NCI-H82 treated with DMSO at 0.1 percent for 48 hours (cell line): ENCODE measurements at regions not wholly inside any gene's neighbourhood (a gene's known extent, or its start where the extent isn't known, plus 50 kb on each side); places are given as distances from the start of the nearest gene placed in this dataset.
"Not testable (repeated sequence)": the region's sequence is repeated elsewhere in the genome, so short reads cannot be mapped to it uniquely, and the experiment has no call there.

Experiments used
- DNase-seq: peaks from one replicate; lab custom pipeline; 2025; ENCODE audit not compliant: unreplicated experiment; lab: John Stamatoyannopoulos, UW

DNA sequence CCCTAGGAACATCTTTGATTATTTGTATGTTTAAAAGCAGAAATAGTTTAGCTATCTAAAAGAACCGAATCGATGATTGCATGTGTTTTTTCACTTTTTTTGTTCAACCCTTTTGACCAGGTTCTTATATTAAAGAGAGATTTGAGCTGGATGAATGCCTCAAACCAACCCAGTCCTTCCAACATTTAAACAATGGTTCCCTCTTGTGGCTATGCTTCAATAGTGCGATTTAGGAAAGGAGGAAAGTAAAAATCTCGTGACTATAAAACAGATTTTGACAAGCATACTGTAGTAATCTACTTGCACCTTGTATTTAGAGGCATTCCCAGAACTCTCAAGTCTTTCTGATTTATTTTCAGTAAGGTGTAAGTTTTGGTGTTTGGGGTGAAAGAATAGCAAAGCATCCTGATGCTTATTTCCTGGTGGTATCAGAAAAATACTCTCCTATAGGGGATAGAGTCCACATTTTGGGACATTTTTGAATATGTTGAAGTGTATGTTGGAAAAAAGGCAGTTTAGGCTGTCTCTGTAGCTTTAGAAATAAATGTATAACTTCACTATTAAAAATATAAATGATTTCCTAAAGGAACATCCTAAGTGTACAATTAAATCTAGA is 159.6 kb upstream of the KCNH8 start:
- DNase-seq = peak; percentile 13

DNA sequence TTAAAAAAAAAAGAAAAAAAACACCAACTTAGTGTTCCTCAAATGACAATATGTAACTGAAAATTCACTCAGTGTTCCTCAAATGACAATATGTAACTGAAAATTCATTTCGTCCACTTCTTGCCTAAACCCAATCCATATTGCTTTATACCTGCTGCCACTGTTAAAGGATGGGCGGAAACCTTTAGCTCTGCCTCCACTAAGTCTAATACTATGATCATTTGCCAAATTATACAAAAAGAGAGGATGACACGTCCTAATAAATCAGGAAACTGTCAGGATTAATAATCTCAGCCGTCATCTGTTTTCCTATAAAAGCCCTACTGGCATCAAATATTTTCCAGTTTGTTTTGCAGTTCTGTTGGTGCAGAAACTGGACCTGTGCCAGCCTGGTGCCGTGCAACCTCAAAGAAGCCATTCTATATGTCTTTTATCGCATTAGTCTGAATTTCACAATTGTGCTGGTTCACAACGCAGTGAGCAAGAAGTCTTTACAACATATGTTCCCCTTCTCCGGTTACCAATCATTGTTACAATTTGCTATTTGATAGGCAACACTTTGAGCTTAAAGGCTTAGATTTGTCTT is 160.4 kb upstream of the KCNH8 start:
- DNase-seq = peak; percentile 37

DNA sequence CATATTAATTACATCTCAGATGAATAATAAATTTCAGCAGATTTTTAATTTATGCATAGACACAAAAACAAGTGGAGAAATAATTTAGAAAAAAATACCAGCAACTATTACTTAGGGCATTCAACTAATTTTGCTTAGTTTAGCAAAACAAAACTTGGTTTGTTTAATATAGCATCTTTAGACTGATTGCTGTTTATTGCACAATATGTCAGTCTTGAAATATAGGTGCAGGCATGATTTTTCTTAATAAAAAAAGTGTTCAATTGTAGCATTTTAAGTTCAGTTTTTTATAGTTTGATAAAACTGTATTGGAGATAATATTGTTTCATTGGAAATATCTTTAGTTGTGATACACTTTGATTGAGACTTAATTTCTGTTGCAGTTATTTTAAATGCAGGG is 161.2 kb upstream of the KCNH8 start:
- no peak for DNase-seq

DNA sequence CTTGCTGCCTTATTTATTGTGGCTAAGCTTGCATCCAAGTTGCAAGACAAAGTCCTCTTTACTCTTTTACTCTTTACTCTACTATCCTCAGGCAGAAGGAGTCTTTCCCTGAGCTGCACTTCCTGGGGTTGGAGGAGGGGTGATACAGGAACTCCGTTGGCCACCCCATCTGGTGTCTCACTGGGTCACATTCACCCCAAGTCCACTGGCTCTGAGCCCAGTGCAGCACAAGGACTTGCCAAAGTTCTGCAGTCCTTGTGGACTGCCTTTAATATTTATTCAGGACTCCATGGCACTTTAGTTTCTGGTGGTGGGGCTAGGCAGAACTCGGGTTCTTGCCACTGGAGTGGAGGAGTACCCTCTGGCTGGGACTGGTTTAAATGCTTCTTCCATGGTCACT is 165.4 kb upstream of the KCNH8 start:
- DNase-seq = no peak

DNA sequence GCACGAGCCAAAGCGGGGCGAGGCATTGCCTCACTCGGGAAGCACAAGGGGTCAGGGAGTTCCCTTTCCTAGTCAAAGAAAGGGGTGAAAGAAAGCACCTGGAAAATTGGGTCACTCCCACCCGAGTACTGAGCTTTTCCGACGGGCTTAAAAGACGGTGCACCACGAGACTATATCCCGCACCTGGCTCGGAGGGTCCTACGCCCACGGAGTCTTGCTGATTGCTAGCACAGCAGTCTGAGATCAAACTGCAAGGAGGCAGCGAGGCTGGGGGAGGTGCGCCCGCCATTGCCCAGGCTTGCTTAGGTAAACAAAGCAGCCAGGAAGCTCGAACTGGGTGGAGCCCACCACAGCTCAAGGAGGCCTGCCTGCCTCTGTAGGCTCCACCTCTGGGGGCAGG is 172.2 kb upstream of the KCNH8 start:
- DNase-seq = not testable (repeated sequence)

- DNase-seq = no peak
Measured at GRCh38 chr3:18968120-18968519, 180.2 kb upstream of the KCNH8 start.

DNA sequence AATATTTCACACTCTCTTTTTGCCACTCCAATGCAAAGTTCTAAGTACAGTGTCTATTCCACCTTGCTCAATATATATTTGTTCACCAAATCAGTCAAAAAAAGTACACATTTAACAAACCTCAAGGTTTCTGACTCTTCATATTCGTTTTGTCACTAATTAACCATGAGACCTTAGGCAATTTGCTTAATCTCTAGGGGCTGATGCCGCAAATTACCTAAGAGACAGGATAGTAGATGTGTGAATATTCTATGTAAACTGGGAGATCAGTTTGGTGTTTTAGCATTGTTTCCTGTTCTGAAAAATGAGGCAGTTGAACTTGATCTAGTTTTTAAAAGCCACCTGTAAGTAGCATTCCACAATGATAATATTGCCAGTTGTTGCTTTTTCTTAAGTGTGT is 182.5 kb upstream of the KCNH8 start:
- DNase-seq = no peak

DNA sequence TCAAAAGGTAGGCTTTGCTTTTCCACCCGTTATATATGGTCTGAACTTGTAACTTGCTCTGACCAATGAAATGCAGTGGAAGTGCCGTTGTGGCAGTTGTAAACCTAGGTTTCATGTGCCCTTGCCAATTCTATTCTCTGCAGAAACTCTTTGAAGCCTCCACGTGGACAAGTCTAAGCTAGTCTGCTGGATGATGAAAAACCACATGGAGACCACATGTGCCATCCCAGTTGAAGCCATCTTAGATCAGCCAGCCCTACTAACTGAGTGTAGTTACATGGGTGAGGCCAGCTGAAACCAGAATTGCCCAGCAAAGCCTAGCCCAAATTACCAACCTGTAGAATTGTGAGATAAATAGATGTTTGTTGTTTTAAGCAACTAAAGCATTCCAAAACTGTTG is 183.7 kb upstream of the KCNH8 start:
- no peak for DNase-seq

- DNase-seq = no peak
Measured at GRCh38 chr3:18951333-18951732, 197.0 kb upstream of the KCNH8 start.

GRCh38 chr3:18946524-18946923 is 201.8 kb upstream of the KCNH8 start:
- DNase-seq = no peak

DNA sequence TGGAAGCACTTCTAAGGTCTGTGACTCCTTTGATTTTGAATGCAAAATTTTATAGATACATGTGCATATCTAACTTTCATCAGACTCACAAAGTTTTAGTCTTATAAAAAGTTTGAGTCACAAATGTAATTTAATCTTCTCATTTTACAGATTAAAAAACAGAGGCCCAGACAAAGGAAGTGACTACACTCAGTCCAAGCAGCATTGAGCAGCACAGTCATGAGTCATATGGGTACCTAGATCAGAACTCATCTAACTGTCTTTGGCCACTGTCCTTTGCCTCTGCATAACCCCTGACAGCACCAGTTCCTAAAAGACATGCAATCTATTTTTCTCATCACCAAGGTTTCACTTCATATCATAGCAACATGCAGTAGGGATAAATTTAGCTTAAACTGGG is 210.7 kb upstream of the KCNH8 start:
- DNase-seq = no peak

GRCh38 chr3:18919158-18919557 is 229.2 kb upstream of the KCNH8 start:
- no peak for DNase-seq

DNA sequence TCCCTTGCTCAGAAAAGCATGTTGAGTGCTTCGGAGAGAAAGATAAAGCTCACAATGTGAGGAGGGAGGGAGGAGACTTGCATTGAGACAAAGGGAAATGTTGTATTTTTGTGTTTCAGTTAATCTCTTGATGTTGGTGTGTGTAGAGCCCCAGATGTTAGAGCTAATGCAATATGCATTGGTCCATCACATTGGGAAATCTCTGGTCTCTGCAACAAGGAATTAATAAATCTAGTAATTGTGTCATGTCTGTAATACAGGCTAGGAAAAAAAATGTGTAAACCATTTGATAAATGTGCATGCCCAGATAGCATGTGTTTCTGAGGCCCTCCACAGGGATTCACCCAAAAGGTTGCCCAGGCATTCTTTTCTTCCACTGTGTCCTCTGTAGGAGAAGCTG is 230.4 kb upstream of the KCNH8 start:
- DNase-seq = no peak

DNA sequence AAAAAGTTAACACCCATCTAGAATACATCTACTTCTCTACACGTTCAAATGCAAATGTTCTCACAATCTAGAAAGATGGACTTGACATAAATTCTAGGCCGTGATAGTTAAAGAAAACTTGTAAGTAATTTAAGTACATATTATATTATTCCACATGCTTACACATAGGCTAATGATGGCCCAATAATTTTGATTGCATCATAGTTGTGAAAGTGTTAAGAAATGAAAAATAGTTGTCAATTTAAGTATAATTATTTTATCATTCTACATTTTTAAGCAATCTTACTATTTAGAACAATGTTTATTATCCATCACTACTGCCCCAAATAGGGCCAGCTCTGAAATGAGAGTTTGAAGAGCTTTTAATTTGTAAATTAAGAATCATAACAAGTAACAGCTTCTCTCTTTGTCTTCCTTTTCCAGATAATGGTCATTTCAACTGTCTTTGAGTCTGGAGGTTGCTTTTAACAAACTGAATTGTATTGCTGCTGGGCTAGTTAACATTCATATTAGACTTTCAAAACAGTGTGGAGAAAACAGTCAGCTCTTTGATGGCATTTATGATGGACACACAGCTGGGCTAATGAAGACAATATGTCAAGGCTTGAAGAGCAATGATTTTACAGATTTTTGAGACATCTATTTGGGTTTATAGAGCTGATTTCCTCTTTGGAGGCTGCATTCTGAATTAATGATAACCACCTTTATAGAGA is 246.1 kb upstream of the KCNH8 start:
- DNase-seq = no peak

DNA sequence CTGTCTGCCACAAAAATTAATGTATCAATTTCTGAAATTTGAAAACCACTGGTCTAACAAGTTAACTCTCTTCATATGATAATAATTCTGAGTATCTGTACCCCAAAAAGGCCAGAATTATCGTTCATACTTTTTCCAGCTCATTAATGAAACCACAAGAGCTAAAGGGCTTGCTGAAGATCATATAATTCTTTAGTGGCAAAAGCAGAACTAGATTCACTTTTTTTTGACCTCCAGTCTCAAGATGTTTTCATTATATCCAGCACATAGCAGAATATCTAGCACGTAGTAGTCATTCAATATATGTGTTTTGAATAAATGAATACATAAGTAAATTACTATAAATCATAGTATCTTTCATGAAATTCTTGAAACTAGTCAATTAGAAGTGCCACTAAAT is 246.7 kb upstream of the KCNH8 start:
- no peak for DNase-seq

- no peak for DNase-seq
Measured at GRCh38 chr3:18900994-18901393, 247.3 kb upstream of the KCNH8 start.

DNA sequence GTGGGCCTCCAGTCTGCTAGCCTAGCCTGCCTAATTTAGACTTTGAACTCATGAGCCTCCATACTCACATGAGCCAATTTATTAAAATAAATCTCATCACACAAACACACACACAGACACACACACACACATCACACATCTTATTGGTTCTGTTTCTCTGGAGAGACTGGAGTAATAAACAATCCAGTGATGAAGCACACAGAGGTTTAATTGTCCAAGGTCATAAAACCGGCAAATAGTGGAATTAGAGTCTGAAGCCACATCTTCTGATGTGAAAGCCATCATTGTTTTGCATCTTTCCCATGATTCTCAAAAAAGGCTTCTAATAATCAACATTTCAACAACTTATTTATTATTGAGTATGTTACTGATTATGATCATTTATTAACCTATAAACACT is 249.4 kb upstream of the KCNH8 start:
- no peak for DNase-seq

DNA sequence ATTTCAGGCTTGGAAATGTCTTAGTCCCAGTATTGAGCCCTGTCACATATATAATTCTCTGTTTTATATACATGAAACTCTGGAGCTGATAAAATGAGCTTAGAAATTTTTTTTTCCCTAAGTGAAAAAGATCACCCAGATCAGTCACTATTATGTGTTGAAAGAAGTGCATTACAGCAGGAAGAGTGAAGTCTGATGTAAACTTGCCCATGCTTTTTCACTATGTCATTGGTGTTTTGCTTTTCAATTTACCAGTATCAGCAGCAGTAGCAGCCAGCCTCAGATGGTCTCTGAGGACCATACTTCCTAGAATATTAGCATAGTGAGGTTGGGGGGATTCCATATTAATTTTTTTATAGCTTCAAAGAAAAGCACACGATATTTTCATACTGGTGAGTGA is 255.6 kb upstream of the KCNH8 start:
- no peak for DNase-seq

GRCh38 chr3:18892047-18892446 is 256.3 kb upstream of the KCNH8 start:
- DNase-seq = no peak

DNA sequence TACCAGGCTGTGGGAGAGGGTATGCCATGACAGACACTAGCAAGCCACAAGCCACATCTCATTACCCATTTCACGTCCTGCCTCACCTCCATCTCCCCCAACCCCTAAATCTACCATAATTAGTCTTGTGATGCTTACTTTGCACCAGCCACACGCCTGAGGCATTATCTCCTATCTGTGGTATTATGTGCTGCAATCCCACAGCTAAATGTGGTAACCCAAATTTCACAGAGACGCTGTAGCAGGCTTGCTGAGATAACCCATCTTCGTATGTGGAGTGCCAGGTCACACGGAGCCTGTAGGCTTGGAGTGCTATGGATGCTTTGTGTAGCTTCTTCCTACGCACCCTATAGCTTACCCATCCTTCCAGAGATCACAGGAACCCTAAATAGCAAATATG is 256.7 kb upstream of the KCNH8 start:
- DNase-seq = no peak

DNA sequence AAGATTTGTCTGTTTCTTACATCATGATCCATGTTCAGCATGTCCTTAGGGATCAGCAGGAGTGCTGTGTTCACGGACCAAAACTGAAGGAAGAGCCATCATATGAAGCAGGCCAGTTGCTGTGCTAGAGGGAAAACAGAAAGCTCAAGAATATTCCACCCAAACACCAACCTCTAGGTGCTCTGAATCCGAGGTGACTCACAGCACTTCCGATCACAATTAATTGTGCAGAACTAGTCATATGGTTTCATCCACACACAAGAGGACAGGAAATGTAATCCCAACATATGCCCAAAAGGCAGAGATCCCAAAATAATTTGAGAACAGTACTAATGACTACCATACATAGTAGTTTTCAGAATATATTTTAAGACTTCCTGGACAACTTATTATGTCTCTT is 257.9 kb upstream of the KCNH8 start:
- DNase-seq = no peak

DNA sequence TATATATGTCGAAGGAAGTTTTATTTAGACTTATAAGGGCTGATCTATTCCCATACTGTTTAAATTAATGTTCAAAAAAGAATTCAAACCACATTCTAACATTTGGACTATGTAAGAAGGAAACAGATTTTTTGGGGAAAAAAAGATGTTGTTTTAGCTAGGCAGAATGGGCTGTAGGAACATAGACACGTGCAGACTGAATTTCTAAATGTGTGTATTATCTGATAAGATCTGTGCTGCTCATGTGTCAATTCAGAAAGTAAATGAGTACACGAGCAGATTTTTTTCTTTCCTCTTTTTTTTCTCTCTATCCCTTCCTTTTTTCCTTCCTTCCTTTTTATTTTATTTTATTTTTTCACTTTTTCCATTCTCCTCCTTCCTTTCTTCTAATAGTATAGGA is 259.5 kb upstream of the KCNH8 start:
- no peak for DNase-seq

DNA sequence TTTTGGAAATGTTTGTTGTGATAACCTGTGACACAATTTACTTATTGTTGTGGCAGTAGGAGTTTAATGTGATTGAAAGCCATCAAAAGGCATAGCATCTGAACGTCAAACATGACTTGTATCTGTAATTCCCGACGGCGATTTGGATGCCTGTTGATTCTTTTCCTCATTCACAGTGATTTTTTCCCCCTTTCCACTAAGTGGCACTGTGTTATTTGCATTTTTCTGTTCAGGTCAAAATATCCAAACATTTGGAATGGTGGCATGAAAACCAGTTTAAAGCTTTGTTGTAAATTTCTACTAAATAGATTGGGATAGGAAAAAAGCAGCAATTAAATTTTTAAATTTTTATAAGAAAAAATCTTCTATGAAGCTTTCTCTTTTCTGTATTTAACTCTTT is 259.9 kb upstream of the KCNH8 start:
- DNase-seq = no peak
